ENCODE measurements at regions not wholly inside any gene's neighbourhood (a gene's known extent, or its start where the extent isn't known, plus 50 kb on each side); places are given as distances from the start of the nearest gene placed in this dataset.

- TF ChIP-seq CTCF (IDR thresholded peaks at IDR 0.05) = no peak
- no peak for TF ChIP-seq POLR2A (IDR thresholded peaks at IDR 0.05)
These were observed 478.7 kb upstream of the GALNTL6 start for GRCh38 chr4:171334549-171334948.

Measured in testis (tissue), 2 donors.